Fibroblast of pulmonary artery (primary cell): ENCODE measurements at regions not wholly inside any gene's neighbourhood (a gene's known extent, or its start where the extent isn't known, plus 50 kb on each side); places are given as distances from the start of the nearest gene placed in this dataset.

Source experiments
- DNase-seq: peaks from one replicate; pipeline ENCODE4 v3.0.0-alpha.2; 2010; ENCODE audit warnings: low read depth
- H3K4me3 ChIP-seq: replicated peaks from 2 replicates; pipeline ENCODE4 v1.5.1; 2011; ENCODE audit warnings: low read depth, mild to moderate bottlenecking, control low read depth, low read length, moderate library complexity
- TF ChIP-seq, protein P1 (sequence below): IDR thresholded peaks from 2 replicates; pipeline ENCODE4 v1.5.1; 2011; ENCODE audit warnings: mild to moderate bottlenecking, control low read depth, low read length, inconsistent platforms; ENCODE audit errors: missing control alignments

DNA sequence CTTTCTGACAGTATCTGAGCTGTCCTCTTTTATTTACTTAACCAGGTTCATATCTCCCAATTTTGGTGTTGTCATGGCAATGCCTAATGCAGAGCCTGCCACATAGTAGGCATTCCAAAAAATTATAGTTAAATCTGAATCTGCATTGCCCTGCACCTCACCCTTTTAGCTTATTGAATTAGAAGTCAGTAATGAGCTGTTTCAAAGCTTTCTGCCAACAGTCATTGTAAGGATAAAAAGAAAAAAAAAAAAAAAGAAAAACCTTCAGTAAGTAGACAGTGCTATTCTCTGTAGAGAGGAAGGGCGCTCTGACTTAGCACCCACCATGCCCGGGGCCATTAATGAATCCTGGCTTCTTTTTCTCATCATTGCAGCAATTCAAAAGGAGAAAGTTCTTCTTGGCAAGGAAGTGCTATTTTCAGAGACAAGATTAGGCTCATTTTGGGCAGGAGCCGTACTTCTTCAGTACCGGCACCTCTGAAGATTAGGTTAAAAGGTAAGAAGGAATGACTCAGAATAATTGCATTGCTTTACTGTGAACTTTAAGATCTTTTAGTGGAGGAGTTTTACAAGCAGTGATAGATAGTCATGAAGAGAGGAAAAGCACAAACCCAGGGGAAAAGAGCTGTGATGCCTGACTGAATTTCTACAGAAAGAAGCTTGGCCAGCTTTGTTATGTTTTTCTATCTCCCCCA lies 2041.2 kb upstream of the PIK3C3 start:
- TF ChIP-seq, protein P1, sequence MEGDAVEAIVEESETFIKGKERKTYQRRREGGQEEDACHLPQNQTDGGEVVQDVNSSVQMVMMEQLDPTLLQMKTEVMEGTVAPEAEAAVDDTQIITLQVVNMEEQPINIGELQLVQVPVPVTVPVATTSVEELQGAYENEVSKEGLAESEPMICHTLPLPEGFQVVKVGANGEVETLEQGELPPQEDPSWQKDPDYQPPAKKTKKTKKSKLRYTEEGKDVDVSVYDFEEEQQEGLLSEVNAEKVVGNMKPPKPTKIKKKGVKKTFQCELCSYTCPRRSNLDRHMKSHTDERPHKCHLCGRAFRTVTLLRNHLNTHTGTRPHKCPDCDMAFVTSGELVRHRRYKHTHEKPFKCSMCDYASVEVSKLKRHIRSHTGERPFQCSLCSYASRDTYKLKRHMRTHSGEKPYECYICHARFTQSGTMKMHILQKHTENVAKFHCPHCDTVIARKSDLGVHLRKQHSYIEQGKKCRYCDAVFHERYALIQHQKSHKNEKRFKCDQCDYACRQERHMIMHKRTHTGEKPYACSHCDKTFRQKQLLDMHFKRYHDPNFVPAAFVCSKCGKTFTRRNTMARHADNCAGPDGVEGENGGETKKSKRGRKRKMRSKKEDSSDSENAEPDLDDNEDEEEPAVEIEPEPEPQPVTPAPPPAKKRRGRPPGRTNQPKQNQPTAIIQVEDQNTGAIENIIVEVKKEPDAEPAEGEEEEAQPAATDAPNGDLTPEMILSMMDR: no peak
- no peak for DNase-seq
- no peak overlapping the region for H3K4me3 ChIP-seq

DNA sequence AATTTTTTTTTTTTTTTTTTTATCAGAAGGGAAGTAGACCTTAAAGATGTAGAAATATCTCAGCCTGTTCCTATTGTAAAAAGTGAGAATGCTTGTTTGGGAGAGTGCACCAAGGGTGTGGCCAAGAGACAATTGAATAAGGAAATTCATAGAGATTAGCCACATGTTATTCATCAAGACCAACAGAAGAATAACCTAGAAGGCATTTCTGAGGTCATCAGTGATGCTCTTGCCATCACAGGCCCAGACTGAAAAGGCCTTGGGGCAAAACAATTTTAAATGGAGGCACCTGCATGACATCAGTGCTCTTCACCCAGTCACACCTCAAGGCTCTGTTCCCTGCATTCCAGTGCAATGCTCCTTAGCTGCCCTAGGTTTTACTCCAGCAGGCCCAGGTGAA lies 2043.3 kb upstream of the PIK3C3 start:
- no peak for DNase-seq
- H3K4me3 ChIP-seq: no peak overlapping the region
- TF ChIP-seq, protein P1: no peak

DNA sequence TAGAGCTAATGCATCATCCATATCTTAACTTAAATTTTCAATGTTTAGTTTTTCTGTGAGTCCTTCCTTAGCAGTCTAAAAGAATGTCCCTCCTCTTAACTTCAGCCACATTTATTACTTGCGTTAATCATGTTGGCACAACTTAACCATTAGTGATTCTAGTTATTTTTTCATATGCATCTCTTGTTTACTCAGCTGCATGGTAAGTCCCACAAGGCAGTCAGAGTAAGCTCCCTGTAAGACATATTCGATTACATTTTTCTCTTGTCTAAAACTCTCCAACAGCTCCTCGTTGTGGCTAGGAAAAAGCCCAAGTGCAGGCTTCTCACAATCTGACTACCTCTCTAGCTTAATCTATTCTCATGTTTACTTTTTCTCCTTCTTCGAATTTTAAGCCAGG lies 2045.3 kb upstream of the PIK3C3 start:
- no peak for DNase-seq
- H3K4me3 ChIP-seq: no peak overlapping the region
- TF ChIP-seq, protein P1: no peak

DNA sequence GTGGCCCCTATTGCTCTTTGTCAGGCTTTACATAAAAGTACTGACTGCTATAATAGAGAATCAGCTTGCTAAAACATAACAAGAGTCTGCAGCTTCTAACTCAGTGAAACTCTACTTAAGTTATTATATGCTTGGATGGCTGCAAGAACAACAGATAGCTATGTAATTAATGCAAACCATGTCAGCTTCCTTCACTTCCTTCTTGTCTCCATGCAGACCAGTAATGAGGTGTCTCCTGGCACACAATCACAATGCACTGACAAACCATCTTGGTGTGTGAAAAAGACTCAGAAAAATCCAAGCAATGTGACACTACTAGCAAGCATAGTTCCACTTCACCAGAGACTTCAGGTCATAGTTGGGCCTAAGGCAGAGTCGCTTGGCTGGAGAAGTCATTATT lies 2068.9 kb upstream of the PIK3C3 start:
- TF ChIP-seq, protein P1: no peak
- no peak overlapping the region for H3K4me3 ChIP-seq
- no peak for DNase-seq

DNA sequence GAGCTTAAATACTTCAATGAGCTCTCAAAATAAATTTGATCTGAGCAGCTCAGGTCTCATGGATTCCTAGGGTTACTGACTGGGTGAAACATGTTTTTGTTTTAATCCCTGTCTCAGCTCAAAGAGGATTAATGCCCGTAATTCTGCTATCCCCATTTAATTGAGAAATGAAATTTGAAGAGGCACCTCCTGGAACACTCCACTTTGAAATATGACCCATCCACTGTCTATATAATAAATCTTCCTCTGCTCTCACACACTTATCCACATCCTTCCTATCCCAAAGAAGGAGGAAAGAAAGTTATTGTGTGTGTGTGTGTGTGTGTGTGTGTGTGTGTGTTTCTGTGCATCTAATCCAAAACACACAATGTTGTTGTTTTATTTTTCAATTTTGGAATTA lies 2082.4 kb upstream of the PIK3C3 start:
- no peak overlapping the region for H3K4me3 ChIP-seq
- DNase-seq: no peak
- TF ChIP-seq, protein P1: no peak

DNA sequence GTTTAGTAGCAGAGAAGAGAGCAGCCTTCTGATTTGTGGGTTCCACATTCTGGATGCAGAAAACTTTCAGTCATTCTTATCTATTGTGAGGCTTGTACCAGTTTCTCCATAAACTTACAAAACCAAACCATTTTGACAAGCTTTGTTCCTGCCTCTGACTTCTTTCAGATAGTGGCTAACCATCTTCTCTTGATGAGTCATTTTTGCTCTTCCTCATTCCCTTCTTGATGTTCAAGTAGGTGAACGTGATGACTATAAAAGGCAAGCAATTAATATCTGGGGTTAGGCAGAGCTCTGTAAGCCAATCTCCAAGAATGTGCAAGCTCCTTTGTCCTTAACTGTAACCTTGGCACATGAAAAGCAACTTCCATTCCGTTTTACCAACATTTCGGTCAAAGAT lies 2083.1 kb upstream of the PIK3C3 start:
- DNase-seq: peak; percentile 7
- no peak overlapping the region for H3K4me3 ChIP-seq

More for the DNA sequence above, 2083.1 kb upstream of the PIK3C3 start:
- TF ChIP-seq, protein P1: no peak
